HuH-7.5 (cell line): ENCODE measurements at regions not wholly inside any gene's neighbourhood (a gene's known extent, or its start where the extent isn't known, plus 50 kb on each side); places are given as distances from the start of the nearest gene placed in this dataset.
"Not testable (repeated sequence)": the region's sequence is repeated elsewhere in the genome, so short reads cannot be mapped to it uniquely, and the experiment has no call there.

Experiments used
- DNase-seq: peaks from one replicate; pipeline ENCODE4 v3.0.0; 2011; ENCODE audit warnings: low spot score

DNA sequence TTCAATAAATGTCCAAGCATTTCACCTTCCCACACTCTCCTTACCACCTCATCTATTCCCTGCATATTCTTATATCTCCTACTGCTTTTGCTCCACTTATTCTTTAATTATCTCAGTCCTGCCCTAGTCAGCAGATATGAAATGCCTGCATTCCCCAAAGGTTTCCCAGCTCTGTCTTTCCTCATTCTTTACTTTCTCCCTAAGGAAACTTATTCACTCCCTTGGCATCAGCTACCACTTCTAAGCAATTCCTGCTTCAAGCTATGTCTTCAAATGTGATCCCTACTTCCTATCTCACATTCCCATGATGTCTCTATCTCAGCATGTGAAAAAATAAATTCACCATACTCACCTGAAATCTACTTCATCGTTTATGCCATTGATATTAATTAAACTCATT, 111.8 kb downstream of the CAPZA3 start:
- DNase-seq, result no peak

DNA sequence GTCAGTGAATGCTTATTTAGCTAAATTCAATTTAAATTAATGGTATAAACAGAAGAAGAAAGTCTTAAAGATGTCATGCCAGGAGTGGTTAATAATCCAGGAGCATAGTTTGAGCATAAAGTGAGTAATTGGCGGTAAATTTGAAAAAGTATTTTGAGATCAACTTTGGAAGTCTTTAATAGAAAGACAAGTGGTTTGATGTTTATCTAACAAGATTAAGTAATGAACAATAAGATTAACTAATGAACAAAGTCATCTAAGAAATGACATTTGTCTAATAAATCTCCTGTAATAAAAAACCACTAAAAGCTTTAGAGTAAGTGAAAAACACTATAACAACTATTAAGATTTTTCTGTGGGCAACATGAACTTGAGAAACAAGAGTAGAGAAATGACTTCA, 112.8 kb downstream of the CAPZA3 start:
- DNase-seq, result no peak

DNA sequence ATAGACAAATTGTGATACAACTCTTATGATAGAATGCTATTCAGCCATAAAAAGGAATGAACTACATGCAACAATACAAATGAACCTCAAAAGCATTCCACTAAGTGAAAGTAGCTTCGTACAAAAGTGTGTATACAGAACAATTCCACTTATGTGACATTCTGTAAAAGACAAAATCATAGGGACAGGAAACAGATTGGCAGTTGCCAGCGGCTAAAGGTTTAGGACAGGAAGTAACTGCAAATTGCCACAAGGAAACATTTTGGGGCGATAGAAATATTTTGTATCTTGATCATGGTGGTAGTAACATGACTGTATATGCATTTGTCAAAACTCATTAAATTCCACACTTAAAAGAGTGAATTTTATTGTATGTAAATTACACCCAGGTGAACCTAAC, 113.4 kb downstream of the CAPZA3 start:
- DNase-seq, result no peak

DNA sequence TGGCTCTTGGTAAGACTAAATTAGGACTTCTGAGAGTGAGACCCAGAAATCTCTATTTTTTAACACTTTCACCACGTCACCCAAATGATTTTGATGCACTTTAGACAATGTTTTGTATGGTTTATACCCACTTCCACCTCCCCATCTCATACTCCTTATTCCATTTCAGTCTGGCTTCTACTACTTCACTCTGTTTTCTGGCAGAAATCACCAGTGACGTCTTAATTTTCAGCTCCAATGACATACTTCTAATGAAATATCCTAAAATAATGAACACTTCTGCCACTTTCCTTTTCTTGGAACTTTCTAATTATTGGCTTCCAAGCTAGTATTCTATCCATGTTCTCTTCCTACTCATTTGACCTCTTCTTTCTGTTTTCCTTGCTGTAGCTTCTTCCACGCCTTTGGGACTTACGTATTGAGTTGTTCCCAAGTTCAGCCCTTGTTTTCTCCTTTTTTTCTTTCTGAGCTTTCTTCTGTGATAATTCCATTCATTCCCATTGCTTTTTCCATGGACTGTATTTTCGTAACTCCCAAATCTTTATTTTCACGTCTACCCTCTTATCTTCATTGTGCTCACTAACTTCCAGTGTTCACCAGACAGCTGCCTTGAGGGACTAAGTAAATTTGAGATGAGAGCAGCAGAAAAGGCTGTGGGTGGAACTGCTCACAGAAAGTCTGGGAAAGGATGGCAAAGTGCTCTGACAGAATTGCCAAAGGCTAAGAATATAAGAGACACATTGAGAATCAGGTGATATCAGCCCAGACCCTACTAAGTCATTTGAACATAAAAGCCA, 115.8 kb downstream of the CAPZA3 start:
- no peak for DNase-seq

DNA sequence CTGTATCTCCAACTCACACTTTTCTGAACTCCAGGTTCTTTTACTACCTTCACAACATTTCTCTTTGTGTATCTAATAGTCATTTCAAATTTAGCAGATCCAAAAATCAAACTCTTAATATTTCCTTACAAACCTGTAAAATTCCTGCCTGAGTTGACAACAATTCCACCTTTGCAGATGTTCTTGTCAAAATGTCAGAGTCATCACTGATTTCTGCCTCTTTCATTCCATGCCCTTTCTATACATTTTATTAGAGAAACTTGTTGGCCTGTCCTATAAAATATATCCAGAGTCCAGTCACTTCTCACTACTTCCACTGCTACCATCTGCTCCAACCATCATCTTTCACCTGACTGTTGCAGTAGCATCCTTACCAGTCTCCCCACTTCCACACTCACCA, 119.7 kb downstream of the CAPZA3 start:
- DNase-seq, result no peak

DNA sequence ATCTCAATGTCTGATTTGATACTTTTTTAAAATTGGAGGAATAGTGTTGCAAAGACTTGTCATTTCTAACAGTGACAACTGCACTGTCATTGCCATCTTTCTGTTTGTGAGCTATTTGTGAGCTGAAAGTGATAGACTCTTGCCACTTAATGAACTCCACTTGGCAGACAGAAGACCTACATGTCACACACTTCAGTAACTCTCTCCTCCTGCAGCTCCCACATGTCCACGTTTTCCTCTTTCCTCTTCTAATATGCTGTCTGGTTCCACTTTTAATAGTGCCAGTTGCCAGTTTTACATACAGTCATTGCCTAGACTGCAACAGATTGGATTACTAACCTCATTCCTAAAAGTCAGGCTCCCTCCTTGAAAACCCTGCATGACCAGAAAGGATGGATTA, 121.5 kb downstream of the CAPZA3 start:
- DNase-seq, result no peak

DNA sequence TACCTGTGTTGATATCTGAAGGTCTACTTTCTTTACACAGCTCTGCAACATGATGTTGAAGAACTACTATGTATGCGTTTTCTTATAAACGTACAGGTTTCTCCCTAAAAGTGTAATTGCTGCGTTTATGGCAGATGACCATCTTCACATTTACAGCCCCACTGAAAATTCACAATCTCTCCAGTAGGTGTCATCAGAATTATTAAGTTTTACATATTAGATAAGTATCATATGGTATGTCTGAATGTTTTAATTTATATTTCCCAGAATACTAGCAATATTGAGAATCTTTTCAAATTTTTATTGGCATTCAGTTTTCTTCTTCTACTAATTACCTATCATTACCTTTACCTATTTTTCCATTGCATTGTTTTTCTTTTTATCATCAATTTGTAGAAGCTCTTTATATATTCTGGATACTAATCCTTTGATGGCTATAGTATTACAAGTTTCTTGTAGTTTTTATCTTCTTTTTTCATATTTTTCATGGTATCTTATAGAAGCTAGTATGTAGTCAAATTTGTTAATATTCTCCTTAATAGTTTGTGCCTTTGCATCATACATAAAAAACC, 123.5 kb downstream of the CAPZA3 start:
- DNase-seq, result no peak

DNA sequence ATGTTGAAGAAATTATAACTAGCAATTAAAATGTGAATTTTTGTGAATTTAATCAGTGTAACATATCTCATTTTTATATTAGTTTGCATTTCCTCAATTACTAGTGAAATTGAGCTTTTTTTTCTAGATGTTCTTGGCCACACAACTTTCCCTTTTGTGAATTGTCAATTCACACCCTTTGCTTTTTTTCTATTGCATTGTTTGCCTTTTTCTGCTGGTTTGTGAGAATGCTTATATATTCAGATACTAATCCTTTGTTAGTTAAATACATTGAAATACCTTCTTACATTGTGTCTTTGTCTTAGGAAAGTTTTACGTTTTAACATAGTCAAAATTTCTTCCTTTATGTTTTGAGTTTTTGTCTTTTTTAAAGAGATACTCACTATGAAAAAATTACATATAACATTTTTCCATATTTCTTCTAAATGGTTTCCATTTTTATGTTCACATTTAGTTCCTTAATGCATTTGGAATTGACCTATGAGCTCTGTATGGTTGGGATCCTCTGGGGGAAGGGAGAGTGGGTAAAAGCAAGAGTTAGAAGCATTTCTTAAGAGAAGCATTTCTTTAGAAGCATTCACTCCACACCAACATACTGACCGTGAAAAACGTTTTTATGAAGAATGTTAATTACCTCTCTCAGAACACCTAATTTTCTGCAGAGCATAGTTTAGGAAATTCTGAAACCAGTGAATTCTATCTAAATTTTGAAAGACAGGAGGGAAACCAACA, 126.0 kb downstream of the CAPZA3 start:
- no peak for DNase-seq

DNA sequence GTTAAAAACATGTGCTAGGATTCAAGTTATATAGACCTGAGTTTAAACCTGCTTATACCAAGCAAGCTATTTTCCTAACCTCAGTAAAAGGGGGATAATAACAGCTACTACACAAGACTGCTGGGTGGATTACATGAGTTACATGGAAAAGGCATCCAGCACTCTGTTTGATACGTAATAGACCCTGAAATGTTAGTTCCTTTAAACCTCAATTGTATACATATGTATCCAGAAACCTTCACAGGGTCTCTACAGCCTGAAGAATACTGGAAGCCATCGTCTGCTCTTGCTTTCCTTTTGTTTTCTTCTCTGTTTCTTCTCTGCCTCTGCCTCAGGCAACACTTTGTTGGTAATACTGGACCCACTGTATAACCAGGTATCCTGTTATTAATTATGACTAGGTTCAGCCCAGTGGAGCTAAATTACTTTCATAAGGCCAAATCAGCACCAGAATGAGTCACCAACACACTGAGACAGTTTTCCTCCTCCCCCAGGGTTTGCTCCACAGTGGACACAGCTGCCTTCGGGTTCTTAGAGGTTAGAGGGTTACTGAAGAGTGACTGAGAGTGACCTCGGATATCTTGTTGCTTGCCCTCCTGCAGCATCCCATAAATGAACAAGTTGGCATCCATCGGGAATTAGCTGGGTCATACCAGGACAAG, 127.1 kb downstream of the CAPZA3 start:
- no peak for DNase-seq

DNA sequence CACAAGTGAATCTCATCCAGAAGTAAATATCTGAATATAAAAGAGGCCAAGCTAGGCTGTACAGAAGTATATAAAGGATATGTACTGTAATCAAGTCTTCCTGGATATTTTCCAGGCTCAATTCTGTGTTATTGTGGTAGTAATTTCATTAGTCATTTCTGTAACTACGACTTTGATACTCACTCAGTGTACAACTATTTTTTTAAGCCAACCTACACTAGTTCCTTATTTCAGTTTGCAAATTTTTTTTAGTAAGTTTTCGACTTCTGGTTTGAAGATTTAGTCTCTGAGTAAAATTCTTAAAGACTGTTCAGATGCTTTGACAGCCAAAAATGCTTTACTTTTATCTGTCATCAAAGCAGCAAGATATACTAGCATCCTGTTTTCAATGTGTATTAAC, 130.8 kb downstream of the CAPZA3 start:
- DNase-seq, result no peak

DNA sequence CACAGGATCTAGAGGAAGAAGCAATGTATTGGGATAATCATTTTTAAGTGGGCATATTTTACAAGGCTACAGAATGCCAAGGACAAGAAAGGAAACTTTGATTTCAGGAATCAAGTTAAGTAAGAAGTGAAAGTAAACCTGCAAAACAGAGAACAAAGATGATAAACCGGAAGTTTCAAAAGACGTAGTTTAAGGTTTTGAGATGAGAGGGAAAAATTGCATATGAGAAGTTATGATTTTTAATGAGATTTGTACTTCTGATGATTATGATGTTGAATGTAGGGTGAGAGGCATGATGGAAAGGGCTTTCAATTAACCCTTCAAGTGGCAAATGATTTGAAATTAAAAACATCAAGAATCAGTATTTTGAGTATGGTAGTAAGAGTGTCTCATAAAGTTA, 134.9 kb downstream of the CAPZA3 start:
- no peak for DNase-seq

DNA sequence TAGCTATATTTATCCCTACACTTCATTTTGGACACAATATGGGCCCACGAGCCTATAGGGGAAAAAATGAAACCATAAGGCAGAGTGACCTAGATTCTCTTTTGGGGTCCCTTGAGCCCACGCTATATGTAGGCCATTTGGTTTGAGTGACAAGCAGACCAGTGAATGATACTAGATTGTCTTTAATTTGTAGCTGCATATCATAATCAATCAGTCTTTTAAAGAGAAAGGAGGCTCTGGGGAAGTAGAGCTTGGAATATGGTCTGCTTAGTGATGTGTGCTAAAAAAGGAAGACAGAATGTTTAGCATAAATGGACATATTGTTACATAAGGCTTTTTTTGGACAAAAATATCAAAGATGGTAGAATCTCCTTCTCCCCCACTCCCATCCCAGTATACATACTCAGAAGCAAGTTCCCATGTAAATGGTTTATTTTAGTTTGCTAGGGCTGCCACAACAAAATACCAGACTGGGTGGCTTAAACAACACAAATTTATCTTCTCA, 140.8 kb downstream of the CAPZA3 start:
- no peak for DNase-seq

DNA sequence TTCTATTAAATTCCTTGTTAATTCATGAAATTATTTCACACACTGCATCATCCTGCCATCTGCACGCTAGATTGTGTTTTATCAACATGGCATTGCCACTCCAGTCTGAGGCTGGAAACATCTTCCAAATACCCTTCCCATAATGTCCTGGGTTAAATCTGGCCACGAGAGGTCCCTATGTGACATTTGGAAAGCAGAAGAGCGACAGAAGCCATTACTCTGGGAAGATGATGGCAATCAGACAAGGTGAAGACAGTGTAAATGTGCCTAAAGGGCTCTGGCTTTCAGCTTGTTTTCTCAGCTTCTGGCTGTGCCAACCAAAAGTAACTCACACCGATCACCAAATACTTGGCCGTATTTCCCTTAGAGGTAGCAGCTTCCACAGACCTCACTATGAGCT, 144.8 kb downstream of the CAPZA3 start:
- no peak for DNase-seq

DNA sequence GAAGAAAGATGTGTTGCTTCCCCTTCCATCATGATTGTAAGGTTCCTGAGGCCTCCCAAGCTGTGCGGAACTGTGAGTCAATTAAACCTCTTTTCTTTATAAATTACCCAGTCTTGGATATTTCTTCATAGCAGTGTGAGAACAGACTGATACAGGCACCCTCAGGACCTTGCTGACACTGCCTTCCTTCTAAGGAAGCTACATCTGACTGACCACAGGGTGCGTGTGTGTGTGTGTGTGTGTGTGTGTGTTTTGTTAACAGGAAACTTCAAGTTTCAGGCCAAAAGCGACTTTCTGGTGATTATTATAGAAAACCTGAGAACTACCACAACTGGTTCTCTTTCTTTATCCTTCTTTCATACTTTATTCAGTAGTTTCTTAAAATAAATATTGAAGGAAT, 149.0 kb downstream of the CAPZA3 start:
- DNase-seq, result no peak

DNA sequence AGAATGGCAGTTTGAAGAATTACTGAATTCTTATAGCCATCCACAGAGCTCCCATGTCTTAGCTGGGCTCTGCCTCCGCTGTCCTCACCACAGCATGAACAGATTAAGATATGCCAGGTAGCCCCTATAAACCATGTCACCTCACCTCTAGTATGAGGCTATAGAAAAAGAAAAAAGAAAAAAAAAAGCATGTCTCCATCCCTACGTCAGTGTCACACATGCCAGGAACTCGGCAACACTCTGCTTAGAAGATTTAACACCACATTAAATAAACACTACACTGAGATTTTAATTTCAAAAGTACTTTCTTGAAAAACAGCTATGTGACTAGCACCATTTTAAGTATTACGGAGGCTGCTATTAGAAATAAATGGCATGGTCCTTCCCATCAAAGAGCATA, 149.4 kb downstream of the CAPZA3 start:
- no peak for DNase-seq

DNA sequence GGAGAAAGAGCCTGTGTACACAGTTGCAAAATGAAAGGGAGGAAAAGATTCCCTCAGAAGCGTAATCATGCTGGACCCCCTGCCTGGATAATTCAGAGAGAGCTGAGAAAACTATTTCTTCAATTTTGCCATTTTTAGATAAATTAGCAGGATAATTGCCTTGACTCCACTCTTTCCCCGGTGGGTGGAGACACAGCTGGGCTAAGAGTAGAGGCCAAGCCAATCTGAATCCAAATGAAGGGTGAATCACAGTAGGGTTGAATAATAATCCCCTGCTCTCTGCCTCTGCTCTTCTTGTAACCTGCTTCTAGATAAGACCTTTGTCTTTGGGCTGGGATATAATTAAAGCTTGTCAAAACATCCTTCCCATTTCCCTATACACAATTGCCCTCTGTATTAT, 150.1 kb downstream of the CAPZA3 start:
- DNase-seq, result no peak

DNA sequence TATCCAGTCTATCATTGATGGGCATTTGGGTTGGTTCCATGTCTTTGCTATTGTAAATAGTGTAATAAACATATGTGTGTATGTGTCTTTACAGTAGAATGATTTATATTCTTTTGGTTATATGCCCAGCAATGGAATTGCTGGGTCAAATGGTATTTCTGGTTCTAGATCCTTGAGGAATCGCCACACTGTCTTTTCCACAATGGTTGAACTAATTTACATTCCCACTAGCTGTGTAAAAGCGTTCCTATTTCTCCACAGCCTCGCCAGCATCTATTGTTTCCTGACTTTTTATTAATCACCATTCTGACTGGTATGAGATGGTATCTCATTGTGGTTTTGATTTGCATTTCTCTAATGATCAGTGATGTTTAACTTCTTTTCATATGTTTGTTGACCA, 152.7 kb downstream of the CAPZA3 start:
- DNase-seq, result not testable (repeated sequence)

DNA sequence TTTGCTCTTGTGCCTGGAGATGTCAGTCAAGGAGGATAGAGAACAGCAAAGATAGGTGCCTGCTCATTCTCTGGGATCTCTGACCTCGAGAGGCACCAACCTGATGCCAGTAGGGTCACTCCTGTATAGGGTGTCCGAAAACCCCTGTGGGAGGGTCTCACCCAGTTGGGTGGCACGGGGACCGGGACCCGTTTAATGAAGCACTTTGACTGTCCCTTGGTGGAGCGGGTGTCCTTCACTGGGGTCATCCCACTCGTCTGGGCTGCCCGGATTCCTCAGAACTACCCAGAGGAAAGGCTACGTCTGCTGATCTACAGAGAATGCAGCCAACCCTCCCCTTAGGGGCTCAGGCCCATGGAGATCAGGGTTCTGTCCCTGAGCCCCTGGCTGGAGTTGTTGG, 157.6 kb downstream of the CAPZA3 start:
- DNase-seq, result no peak

DNA sequence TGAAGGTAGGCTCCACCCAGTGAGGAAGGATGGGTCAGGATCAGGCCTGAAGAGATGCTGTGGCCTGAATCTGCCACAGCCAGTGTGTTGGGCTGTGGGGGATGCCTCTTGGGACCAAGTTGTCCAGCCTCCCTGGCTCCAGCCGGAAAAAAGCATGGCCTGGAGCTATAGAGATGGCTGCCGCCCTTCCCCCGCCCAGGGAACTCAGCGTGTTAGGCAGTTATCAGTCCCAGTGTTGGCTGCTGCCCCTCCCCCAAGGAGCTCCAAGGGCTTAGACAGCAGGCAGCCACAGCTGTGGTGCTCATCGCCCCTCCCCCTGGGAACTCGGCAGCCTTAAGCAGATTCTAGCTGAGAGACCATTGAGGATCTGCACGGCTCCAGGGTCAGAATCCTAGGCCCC, 158.0 kb downstream of the CAPZA3 start:
- DNase-seq, result no peak

DNA sequence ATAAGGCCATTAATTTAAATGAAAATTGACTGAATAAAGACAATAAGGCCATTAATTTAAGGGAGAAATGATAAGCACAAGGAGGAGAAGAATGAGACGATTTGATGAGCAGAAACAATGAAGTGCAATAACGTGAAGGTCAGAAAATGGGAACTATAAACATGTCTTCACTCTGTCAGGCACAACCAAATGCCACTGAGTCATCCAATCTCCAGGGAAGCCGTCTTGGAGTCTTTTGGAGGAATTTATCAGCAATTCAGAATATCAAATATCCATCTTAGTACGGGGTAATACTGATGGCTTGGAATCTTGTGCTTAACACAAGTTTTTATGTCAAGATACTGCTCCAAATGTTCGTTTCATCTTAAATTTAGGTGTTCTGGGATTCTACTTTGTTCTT, 159.9 kb downstream of the CAPZA3 start:
- no peak for DNase-seq

DNA sequence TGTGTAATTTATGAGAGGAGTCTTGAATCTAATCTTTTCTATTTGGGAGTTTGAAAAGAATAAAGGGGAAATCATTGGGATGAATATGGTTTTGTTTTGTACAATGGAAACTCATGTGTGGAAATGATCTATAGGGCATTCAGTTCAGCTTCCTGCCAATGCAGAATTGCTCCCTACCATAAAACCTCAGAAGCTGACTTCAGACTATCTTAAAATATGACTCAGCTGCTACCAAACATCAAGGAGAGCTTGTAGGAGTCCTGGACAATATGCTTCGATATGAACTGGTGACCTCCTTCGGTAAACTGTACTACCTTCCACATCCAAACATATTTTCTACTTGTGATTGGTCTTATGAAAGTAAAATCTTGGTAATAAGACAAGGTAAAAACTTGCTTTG, 160.6 kb downstream of the CAPZA3 start:
- DNase-seq, result no peak

DNA sequence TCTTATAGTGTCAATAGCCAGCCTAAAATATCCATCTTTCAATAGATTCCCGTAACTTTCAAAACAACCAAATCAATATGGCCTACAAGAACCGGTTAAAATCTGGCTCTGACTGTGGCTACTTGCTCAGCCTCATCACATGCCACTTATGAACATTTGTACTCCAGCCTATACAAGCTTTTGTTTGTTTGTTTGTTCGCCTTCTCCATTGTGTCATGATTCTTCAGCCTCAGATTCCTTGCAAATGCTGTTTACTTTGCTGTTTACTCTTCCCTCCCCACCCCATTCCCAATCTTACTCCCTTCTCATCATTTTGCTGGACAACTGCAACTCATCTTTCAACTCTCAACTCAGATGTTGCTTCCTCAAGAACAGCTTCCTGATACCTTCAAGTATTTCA, 161.2 kb downstream of the CAPZA3 start:
- no peak for DNase-seq
